ENCODE measurements at regions not wholly inside any gene's neighbourhood (a gene's known extent, or its start where the extent isn't known, plus 50 kb on each side); places are given as distances from the start of the nearest gene placed in this dataset.
"Not testable (repeated sequence)": the region's sequence is repeated elsewhere in the genome, so short reads cannot be mapped to it uniquely, and the experiment has no call there.

- DNase-seq, result no peak
Observed at GRCh38 chr17:71422968-71423367, 697.9 kb upstream of the SOX9 start.

DNA sequence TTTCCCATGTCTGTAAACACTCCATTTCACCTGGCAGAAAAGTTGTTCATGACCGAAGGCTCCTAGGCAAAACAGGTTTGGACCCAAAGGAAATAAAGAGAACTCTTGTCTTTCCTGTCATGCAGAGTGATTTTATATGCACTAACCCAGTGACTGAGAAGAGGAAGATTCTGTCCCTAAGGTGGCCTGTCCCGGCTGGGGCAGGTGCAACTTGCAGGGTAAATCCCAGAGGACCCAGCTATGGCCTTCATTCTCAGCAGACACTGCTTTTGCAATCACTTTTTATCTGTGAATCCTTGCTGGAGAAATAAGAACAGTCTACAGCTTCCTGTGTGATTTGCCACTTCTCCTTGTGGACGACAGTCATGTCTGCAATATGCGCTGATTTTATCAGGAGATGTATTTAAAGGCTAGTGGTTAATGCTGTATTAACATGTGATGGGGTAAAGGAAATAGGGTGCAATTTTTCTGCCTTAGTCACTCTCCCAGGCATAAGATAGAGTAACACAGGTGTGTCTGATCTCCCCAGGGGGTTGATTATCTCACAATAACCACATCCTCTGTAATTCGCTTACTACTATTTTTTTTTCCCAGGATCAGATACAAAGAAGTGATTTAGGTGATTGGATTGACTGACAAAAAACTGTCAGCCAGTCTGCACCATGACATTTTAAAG, 696.8 kb upstream of the SOX9 start:
- no peak for DNase-seq

GRCh38 chr17:71427801-71428200, 693.0 kb upstream of the SOX9 start:
- no peak for DNase-seq

GRCh38 chr17:71428897-71429296, 691.9 kb upstream of the SOX9 start:
- no peak for DNase-seq

DNA sequence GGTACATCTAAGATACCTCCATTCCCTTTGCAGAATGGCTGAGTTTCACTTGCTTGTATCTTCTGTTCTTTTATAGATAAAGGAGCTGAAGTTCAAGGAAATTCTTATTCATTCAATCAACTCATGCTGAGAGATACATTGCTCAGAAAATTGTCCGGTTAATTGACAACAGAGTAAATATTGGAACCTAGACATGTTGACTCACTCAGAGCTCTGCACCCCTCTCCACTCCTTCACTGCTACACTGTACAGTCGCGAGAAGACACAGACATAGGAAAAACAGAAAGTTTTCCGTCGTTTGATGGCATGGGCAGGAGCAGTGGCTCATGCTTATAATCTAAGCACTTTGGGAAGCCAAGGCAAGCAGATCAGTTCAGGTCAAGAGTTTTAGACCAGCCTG, 690.5 kb upstream of the SOX9 start:
- DNase-seq, result no peak

- DNase-seq, result no peak
Observed at GRCh38 chr17:71431146-71431545, 689.7 kb upstream of the SOX9 start.

DNA sequence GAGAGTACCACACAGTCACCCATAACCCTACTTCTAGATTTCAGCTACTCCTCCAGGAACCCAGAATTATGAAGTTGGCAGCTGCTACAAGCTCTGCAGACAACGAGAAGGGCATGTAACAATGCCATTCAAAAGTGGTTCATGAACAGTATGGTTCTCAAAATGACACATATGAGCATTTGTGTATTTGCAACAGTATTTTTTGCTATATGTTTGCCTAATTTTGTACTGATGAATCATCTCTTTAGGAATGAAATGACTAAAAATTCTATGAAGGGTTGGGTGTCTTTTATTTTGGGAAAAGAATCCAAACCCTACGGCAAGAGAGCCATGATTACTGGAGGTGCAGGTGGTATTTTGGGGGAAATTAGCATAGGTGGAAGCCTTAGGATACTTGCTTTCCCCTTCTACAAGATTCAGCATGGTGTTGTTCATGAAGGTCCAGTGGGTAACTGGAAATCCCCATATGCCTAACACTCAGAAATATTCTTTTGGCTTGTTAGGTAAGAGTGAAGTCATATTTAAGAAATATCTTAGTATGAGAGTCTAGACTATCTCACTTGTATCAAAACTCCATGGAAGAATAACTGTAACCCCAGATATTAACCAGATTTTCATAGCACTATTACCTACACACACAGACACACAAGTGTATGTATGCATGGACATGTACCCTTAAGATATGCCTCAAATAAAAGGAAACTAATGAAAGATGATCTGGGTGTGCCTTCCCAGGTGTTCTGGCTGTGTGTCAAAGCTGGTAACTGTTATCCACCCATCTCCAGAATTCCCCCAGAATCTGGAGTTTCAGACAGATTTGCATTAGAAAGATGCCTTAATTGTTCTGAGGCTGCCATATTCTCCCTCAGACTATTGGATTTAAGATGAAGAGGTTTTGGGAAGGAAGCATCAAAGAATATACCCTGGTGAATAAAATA, 688.2 kb upstream of the SOX9 start:
- no peak for DNase-seq

DNA sequence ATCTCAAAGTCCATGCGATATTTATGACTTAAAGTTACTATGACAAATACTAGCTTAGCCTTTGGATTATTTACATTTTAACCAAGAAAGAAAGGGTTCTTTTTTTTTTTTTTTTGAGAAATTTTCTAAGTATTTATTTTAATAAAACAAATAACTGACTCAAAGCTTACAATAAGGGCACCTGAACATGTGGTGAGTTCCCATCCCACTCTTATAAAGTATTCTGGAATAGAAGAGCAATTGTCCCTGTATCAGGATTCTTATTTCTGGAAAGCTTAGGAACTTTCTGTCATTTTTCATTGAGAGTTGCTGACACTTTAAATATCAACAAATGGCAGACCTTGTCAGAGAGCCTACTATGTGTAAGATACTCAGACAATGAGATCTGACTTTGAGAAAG, 686.1 kb upstream of the SOX9 start:
- DNase-seq, result no peak

DNA sequence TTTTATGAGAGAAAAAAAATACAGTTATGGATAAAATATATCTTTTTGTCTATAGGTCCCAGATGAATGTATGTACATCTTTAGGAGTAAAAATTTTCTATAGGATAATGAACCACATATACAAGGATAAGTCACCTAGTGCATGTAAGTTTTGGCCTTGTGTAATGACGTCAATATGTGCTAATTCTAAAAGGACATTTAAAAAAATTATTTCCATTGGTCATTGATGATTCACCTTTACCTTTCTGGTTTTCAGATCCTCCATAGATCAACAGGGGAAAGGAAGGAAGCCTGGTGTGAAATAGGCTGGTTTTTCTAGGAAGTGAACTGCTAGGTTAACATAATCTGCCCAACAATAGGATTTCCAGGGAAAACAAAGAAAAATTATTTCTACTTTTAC, 684.3 kb upstream of the SOX9 start:
- no peak for DNase-seq

DNA sequence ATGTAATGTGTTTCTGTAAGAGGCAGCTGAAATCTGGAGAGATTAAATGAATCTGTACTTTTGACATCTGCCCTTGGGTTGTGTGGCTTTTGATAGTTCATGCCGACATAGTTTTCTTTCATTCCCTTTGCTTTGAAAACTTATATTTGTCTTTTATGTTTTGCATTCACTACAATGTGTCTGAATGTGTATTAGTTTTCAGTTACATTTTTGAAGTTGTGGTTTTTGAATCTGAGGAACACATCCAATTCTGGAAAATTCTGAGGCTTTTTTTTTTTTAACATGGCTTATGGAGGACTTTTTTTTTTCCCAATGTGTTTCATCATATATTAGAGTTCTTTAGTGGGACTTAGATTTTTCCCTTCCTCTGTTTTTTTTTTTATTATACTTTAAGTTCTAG, 683.7 kb upstream of the SOX9 start:
- DNase-seq, result no peak

DNA sequence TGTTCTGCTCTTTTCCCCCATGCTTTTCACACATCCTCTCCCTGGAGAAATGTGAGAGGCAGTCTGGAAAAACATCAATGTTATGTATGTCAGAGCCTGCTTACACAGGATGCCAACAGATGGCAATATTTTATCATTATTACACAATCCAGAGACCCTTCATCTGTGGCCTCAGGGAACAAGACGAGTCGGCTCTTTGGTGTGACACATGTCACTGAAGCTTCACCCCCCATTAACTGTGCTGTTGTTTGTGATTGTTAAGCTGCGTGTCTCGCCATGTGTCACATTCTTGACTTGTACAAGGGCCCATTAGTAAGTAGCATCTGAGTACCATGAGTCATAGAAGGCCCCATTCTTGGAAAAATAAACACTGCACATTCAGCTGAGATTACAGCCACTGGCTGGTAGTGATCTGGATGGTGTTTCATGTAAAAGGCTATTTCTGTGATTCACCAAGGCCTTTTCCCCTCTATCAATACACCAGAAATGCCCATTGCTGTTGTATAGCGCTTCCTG, 682.1 kb upstream of the SOX9 start:
- no peak for DNase-seq

- no peak for DNase-seq
Observed at GRCh38 chr17:71440513-71440912, 680.3 kb upstream of the SOX9 start.

DNA sequence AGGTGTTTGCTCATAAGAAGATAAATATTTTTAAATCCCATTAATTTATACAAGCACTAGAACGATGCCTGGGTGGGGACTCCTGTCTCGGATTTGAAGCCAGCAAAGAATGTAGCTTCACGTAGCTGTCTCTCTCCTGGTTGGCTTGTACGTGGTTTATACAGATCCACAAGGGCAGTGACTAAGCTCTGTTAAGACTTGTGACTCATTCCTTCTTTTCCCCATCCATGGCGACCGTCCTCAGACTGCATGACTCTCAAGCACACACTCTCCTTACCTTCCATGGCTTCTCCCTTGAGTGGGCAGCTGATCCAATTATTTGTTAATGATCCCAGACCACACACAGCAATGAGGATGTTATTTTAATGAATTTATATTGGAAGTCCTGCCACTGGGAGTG, 679.7 kb upstream of the SOX9 start:
- no peak for DNase-seq

DNA sequence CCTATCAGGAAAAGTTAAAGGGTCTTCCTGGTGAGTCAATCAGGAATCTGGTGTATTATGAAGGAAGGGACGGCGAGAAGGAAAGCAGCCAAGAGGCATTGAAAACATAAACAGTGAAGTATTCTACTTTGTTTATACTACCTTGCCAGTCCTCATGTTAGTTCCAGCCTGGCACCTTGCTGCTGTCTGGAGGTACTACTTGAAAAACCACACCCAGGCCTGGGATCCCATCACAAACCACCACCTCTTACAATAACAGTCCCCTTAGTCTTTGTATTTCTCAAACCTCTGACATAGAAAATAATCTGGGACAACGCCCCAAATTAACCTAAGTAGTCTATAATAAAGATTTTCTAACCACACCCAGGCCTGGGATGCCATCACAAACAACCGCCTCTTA, 676.7 kb upstream of the SOX9 start:
- DNase-seq, result no peak

GRCh38 chr17:71446645-71447437, 674.0 kb upstream of the SOX9 start:
- no peak for DNase-seq

DNA sequence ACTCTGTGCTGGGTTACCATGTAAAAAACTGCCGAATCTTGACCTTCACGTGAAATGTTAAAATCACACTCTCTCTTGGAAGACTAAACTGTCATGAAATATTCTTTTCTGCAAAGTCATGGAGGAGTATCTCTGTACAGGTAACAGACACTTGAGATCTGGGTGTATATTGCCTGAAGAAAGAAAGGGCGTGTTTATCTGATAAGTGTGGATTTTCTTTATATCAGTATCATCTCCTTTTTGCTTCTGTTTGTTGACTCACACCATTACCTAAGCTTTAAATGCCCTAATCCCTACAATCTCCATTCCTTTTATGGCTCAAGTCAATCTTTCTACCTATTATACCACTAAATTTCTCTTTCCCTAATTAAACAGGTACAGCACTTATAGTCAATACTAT, 673.2 kb upstream of the SOX9 start:
- no peak for DNase-seq

DNA sequence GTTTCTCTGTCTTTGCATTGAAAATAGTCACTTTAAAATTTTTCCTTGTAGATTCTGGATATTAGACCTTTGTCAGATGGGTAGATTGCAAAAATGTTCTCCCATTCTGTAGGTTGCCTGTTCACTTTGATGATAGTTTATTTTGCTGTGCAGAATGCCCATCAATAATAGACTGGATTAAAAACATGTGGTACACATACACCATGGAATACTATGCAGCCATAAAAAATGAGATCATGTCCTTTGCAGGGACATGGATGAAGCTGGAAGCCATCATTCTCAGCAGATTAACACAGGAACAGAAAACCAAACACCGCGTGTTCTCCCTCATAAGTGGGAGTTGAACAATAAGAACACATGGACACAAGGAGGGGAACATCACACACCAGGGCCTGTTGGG, 670.2 kb upstream of the SOX9 start:
- not testable (repeated sequence) for DNase-seq

- DNase-seq, result no peak
Observed at GRCh38 chr17:71453876-71454422, 666.9 kb upstream of the SOX9 start.

DNA sequence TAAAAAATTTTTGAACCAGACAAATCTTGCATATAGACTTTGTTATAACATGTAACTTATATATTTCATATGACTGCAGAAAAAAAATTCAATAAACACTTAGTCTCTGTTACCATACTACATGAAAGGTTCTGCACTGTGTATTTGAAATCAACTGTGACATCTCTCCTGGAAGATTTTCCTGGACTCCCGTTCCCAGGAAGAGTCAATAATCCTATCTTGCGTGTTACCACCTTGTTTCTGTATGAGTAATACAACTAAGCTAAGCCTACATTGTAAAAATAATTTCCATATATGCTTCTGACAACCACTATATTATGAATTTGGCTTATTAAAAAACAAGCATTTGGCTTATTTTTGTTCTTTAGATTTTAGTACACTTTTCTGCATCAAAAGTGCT, 665.6 kb upstream of the SOX9 start:
- no peak for DNase-seq

DNA sequence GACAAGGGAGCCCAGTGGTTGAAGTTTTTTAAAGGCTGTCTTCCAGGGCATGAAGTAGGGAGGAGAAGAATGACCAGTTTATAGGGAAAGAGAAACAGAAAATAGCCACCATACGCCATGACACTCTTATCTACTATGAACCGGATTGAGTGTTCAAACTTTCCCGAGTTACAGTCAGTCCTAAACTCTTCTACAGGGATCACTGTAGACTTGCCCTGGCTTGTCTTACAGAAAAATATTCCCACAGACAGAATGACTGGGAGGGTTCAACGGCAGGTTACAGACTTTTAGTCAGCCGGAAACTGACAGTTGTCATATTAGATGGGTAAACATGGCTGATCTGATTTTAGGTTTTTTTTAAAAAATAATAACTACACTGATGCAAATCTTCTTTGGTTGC, 662.5 kb upstream of the SOX9 start:
- DNase-seq, result no peak

- peak in 1 of 2 donors; percentile 9 for DNase-seq
Observed at GRCh38 chr17:71460943-71461342, 659.9 kb upstream of the SOX9 start.

DNA sequence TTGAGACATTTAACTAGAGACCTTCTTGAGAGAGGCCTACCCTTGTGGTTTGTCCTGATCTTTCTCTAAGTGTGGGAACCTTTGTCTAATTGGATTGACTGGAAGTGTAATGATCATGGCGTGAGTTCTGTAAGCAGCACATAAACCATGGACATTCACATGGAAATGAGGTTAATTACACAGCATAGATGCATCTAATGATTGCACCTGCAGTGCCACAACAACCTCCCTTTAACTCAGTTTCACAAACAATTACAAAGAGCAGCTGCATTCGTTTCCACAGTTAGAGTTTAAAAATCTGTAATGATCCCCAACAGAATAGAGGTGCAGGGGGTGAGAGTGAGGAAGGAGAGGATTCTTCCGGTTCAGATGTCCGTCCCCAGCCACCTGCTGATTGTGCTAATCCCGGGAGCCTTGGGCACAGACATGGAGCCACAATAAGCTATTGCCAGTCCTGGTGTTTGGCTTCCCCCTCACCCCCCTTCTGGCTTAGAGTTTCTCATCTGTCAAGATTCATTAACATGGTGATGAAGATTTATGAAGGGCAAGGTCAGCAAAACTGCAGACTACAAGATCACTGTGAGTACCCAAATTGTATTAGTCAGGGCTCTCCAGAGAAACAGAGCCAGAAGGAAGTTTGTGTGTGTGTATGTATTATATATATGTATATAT, 659.2 kb upstream of the SOX9 start:
- no peak for DNase-seq

All from hippocampal formation (tissue), 2 donors.